ENCODE measurements at regions not wholly inside any gene's neighbourhood (a gene's known extent, or its start where the extent isn't known, plus 50 kb on each side); places are given as distances from the start of the nearest gene placed in this dataset.

GRCh38 chr6:120805276-120805675 is 529.0 kb downstream of the TBC1D32 start:
- H3K9me2 ChIP-seq (ENCODE audit: insufficient read depth, low read length), result no peaks in the 10 kb centered on the region
- no peaks in the 10 kb centered on the region for H3K9me3 ChIP-seq (ENCODE audit: low read length)
- CTCF ChIA-PET (ENCODE audit: unreplicated experiment), result no interaction called here
- H2AFZ ChIP-seq (ENCODE audit: low read length), result no peak overlapping the region
- no peak overlapping the region for H3K27ac ChIP-seq (ENCODE audit: low read depth, low read length, poor library complexity, severe bottlenecking)
- H3K79me2 ChIP-seq (ENCODE audit: insufficient read depth, low read depth, low read length), result no peaks in the 10 kb centered on the region
- POLR2A ChIA-PET, result interaction anchor here (0.6 kb wide), 1 partner anchor 647 kb away, joined by 5 read pairs; no protein-coding TSS in a partner anchor
- TF ChIP-seq EZH2phosphoT487 (IDR thresholded peaks at IDR 0.05; ENCODE audit: borderline replicate concordance, low read depth, low read length), result no peak
- no peaks in the 10 kb centered on the region for H3K4me1 ChIP-seq (ENCODE audit: insufficient read depth, low read length, poor library complexity, severe bottlenecking)
- H3K4me3 ChIP-seq (ENCODE audit: low read depth, low read length, poor library complexity, severe bottlenecking), result no peak overlapping the region
- intact Hi-C loops (cut with micrococcal nuclease; ENCODE audit: unreplicated experiment), result no loop called here
- no peak overlapping the region for H3K4me2 ChIP-seq (ENCODE audit: low read length)
- no peaks in the 10 kb centered on the region for H4K20me1 ChIP-seq (ENCODE audit: insufficient read depth, low read length)
- no peaks in the 10 kb centered on the region for H3K36me3 ChIP-seq (ENCODE audit: insufficient read depth, low read length)
- DNase-seq (ENCODE audit: low spot score), result no peak
- no TSS peak for BruUV-seq (replicated peaks)

- no peak overlapping the region for H3K27ac ChIP-seq (ENCODE audit: low read depth, low read length, poor library complexity, severe bottlenecking)
- intact Hi-C loops (cut with micrococcal nuclease; ENCODE audit: unreplicated experiment), result no loop called here
- no peaks in the 10 kb centered on the region for H3K36me3 ChIP-seq (ENCODE audit: insufficient read depth, low read length)
- no peaks in the 10 kb centered on the region for H3K4me1 ChIP-seq (ENCODE audit: insufficient read depth, low read length, poor library complexity, severe bottlenecking)
- no peaks in the 10 kb centered on the region for H3K79me2 ChIP-seq (ENCODE audit: insufficient read depth, low read depth, low read length)
- H4K20me1 ChIP-seq (ENCODE audit: insufficient read depth, low read length), result no peaks in the 10 kb centered on the region
- H3K9me3 ChIP-seq (ENCODE audit: low read length), result no peaks in the 10 kb centered on the region
- BruUV-seq (replicated peaks), result no TSS peak
- no peak overlapping the region for H3K4me2 ChIP-seq (ENCODE audit: low read length)
- ChIA-PET CTCF (ENCODE audit: unreplicated experiment) (no interaction called here), POLR2A (no interaction called here)
- H3K9me2 ChIP-seq (ENCODE audit: insufficient read depth, low read length), result no peaks in the 10 kb centered on the region
- TF ChIP-seq EZH2phosphoT487 (IDR thresholded peaks at IDR 0.05; ENCODE audit: borderline replicate concordance, low read depth, low read length) (no peak), CTCF (conservative IDR thresholded peaks at IDR 0.05; ENCODE audit: low read length) (no peak)
- no peak for DNase-seq (ENCODE audit: low spot score)
- H3K4me3 ChIP-seq (ENCODE audit: low read depth, low read length, poor library complexity, severe bottlenecking), result no peak overlapping the region
- no peak overlapping the region for H2AFZ ChIP-seq (ENCODE audit: low read length)
Measured at GRCh38 chr6:120804612-120805011, 529.7 kb downstream of the TBC1D32 start.

- ChIA-PET POLR2A (no interaction called here), CTCF (ENCODE audit: unreplicated experiment) (no interaction called here)
- Histone ChIP-seq H3K9me2 (ENCODE audit: insufficient read depth, low read length) (no peaks in the 10 kb centered on the region), H3K4me3 (ENCODE audit: low read depth, low read length, poor library complexity, severe bottlenecking) (no peak overlapping the region), H3K9me3 (ENCODE audit: low read length) (no peaks in the 10 kb centered on the region), H3K4me1 (ENCODE audit: insufficient read depth, low read length, poor library complexity, severe bottlenecking) (no peaks in the 10 kb centered on the region), H3K4me2 (ENCODE audit: low read length) (no peak overlapping the region), H3K27ac (ENCODE audit: low read depth, low read length, poor library complexity, severe bottlenecking) (no peak overlapping the region), H3K79me2 (ENCODE audit: insufficient read depth, low read depth, low read length) (no peaks in the 10 kb centered on the region), H2AFZ (ENCODE audit: low read length) (no peak overlapping the region), H4K20me1 (ENCODE audit: insufficient read depth, low read length) (no peaks in the 10 kb centered on the region; the same call in 1 of the 2 replicates), H3K36me3 (ENCODE audit: insufficient read depth, low read length) (no peaks in the 10 kb centered on the region)
- intact Hi-C loops (cut with micrococcal nuclease; ENCODE audit: unreplicated experiment), result no loop called here
- DNase-seq (ENCODE audit: low spot score), result no peak
- no peak for TF ChIP-seq CTCF (conservative IDR thresholded peaks at IDR 0.05; ENCODE audit: low read length)
- TF ChIP-seq EZH2phosphoT487 (IDR thresholded peaks at IDR 0.05; ENCODE audit: borderline replicate concordance, low read depth, low read length), result no peak
- no TSS peak for BruUV-seq (replicated peaks)
Measured at GRCh38 chr6:120786682-120787081, 547.6 kb downstream of the TBC1D32 start.
